NCI-H2171 treated with DMSO at 0.1 percent for 48 hours (cell line): ENCODE measurements at regions not wholly inside any gene's neighbourhood (a gene's known extent, or its start where the extent isn't known, plus 50 kb on each side); places are given as distances from the start of the nearest gene placed in this dataset.

Source experiments
- DNase-seq: peaks from one replicate; lab custom pipeline; 2025; lab: John Stamatoyannopoulos, UW

GRCh38 chr14:85387181-85387580 is 142.8 kb upstream of the FLRT2 start:
- no peak for DNase-seq

- no peak for DNase-seq
Measured at GRCh38 chr14:85390236-85390635, 139.7 kb upstream of the FLRT2 start.

GRCh38 chr14:85391455-85391854 is 138.5 kb upstream of the FLRT2 start:
- DNase-seq, result no peak

GRCh38 chr14:85391892-85392291 is 138.1 kb upstream of the FLRT2 start:
- DNase-seq, result no peak

GRCh38 chr14:85399186-85399585 is 130.8 kb upstream of the FLRT2 start:
- DNase-seq, result no peak

- DNase-seq, result no peak
Measured at GRCh38 chr14:85400678-85401077, 129.3 kb upstream of the FLRT2 start.

- no peak for DNase-seq
Measured at GRCh38 chr14:85401384-85401783, 128.6 kb upstream of the FLRT2 start.

- DNase-seq, result no peak
Measured at GRCh38 chr14:85402569-85403162, 127.3 kb upstream of the FLRT2 start.

- no peak for DNase-seq
Measured at GRCh38 chr14:85409481-85410210, 120.3 kb upstream of the FLRT2 start.

- no peak for DNase-seq
Measured at GRCh38 chr14:85412756-85413155, 117.2 kb upstream of the FLRT2 start.

- DNase-seq, result no peak
Measured at GRCh38 chr14:85413836-85414526, 116.0 kb upstream of the FLRT2 start.

GRCh38 chr14:85415015-85415712 is 114.8 kb upstream of the FLRT2 start:
- peak; percentile 19 for DNase-seq

- DNase-seq, result no peak
Measured at GRCh38 chr14:85416771-85417170, 113.2 kb upstream of the FLRT2 start.

GRCh38 chr14:85417396-85417795 is 112.5 kb upstream of the FLRT2 start:
- no peak for DNase-seq

- no peak for DNase-seq
Measured at GRCh38 chr14:85418721-85419120, 111.2 kb upstream of the FLRT2 start.

GRCh38 chr14:85420278-85420677 is 109.7 kb upstream of the FLRT2 start:
- no peak for DNase-seq

GRCh38 chr14:85420707-85421106 is 109.2 kb upstream of the FLRT2 start:
- no peak for DNase-seq

GRCh38 chr14:85421186-85421877 is 108.6 kb upstream of the FLRT2 start:
- DNase-seq, result no peak

- no peak for DNase-seq
Measured at GRCh38 chr14:85423889-85424288, 106.1 kb upstream of the FLRT2 start.

GRCh38 chr14:85425507-85425906 is 104.4 kb upstream of the FLRT2 start:
- no peak for DNase-seq

GRCh38 chr14:85426068-85426935 is 103.6 kb upstream of the FLRT2 start:
- DNase-seq, result no peak
